Hepatocyte (in vitro differentiated cells): ENCODE measurements at regions not wholly inside any gene's neighbourhood (a gene's known extent, or its start where the extent isn't known, plus 50 kb on each side); places are given as distances from the start of the nearest gene placed in this dataset.

Source experiments
- DNase-seq: peaks from one replicate; pipeline ENCODE4 v3.0.0-alpha.2; 2016; ENCODE audit warnings: low spot score
- H2AFZ ChIP-seq: fragments of 200-600 bp; sonication (generic); 2 replicates; pipeline ENCODE4 v1.6.0; 2016; ENCODE audit warnings: antibody characterized with exemption, mild to moderate bottlenecking
- H3K27ac ChIP-seq: fragments of 200-600 bp; sonication (generic); 2 replicates; pipeline ENCODE4 v1.5.1; 2016; ENCODE audit warnings: mild to moderate bottlenecking
- H3K27me3 ChIP-seq: fragments of 200-600 bp; sonication (generic); 2 replicates; pipeline ENCODE4 v1.6.1; 2016
- H3K36me3 ChIP-seq: fragments of 200-600 bp; sonication (generic); replicated peaks from 2 replicates; pipeline ENCODE4 v1.5.1; 2016; ENCODE audit warnings: low read depth; ENCODE audit not compliant: insufficient read depth
- H3K4me1 ChIP-seq: fragments of 200-600 bp; sonication (generic); 2 replicates; pipeline ENCODE4 v1.5.1; 2016; ENCODE audit warnings: mild to moderate bottlenecking, moderate library complexity; ENCODE audit not compliant: insufficient read depth
- H3K4me2 ChIP-seq: fragments of 200-600 bp; sonication (generic); 2 replicates; pipeline ENCODE4 v1.6.0; 2016
- H3K4me3 ChIP-seq: fragments of 200-600 bp; sonication (generic); 2 replicates; pipeline ENCODE4 v1.5.1; 2016; ENCODE audit warnings: mild to moderate bottlenecking
- H3K79me2 ChIP-seq: fragments of 200-600 bp; sonication (generic); 2 replicates; pipeline ENCODE4 v1.6.0; 2017; ENCODE audit warnings: mild to moderate bottlenecking
- H3K9me2 ChIP-seq: fragments of 200-600 bp; sonication (generic); replicated peaks from 2 replicates; pipeline ENCODE4 v1.6.0; 2017; ENCODE audit warnings: mild to moderate bottlenecking; ENCODE audit not compliant: insufficient read depth
- H3K9me3 ChIP-seq: fragments of 200-600 bp; sonication (generic); 2 replicates; pipeline ENCODE4 v1.5.1; 2016; ENCODE audit warnings: low read depth, mild to moderate bottlenecking
- H4K20me1 ChIP-seq: fragments of 200-600 bp; sonication (generic); 2 replicates; pipeline ENCODE4 v1.6.0; 2016; ENCODE audit warnings: mild to moderate bottlenecking; ENCODE audit not compliant: insufficient read depth, poor library complexity, severe bottlenecking
- CTCF ChIP-seq: fragments of 200-600 bp; sonication (generic); IDR thresholded peaks from 2 replicates; pipeline ENCODE4 v1.5.1; 2016; ENCODE audit warnings: antibody characterized with exemption, mild to moderate bottlenecking; ENCODE audit not compliant: poor library complexity
- EZH2 ChIP-seq: fragments of 200-600 bp; sonication (generic); IDR thresholded peaks from 2 replicates; pipeline ENCODE4 v1.6.1; 2016; ENCODE audit warnings: antibody characterized with exemption, mild to moderate bottlenecking, borderline replicate concordance
- EZH2phosphoT487 ChIP-seq: fragments of 200-600 bp; sonication (generic); IDR thresholded peaks from one replicate; pipeline ENCODE4 v1.6.1; 2018; ENCODE audit warnings: antibody characterized with exemption, mild to moderate bottlenecking, low read depth, moderate library complexity; ENCODE audit not compliant: unreplicated experiment, severe bottlenecking
- WGBS: methylation state at CpG from one replicate; pipeline ENCODE4 v1.1.6; 2016; ENCODE audit warnings: low lambda C conversion rate; ENCODE audit errors: missing lambda C conversion rate; 5-methylcytosine and 5-hydroxymethylcytosine counted together

DNA sequence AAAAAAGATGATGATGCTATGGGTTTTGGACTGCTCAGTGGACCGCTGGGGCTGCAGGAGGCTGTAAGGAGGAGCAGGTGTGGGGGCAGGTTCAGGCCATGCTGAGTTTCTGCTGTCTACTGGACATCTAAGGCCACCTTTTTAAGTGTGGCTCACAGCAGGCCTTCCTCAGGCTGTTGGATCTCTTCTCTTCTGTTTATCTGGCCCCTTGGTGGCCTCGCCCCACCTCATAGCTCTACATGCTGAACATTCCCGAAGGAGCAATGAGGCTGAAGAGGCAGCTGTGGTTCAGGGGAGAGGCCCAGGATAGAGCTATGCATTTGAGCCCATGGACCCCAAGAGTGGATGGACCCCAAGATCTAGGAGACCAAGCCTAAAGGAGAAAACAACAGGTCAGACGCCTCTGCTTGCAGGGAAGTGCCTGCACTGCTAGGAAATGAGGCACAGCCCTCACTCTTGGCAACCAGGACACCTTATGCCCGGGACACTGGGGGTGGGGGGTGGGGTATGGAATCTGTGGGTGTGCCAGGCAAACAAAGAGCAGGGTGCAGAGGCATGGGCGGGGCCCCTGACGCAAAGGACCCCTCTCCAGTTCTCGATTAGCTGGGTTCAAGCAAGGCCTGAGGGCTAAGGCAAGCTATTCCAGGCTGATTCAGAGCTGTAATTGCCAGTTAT, 168.9 kb downstream of the BCOR start:
- Histone ChIP-seq H4K20me1 (no peaks in the 10 kb centered on the region), H3K36me3 (no peaks in the 10 kb centered on the region), H3K9me2 (no peaks in the 10 kb centered on the region), H3K9me3 (no peaks in the 10 kb centered on the region), H3K4me2 (no peak overlapping the region), H2AFZ (no peak overlapping the region), H3K4me3 (no peak overlapping the region), H3K27me3 (no peaks in the 10 kb centered on the region), H3K4me1 (peaks cover 4% of the 10 kb centered on the region), H3K79me2 (no peaks in the 10 kb centered on the region), H3K27ac (no peak overlapping the region)
- DNase-seq = no peak
- WGBS = 71% methylated on average over 8 of the region's 8 CpGs
- TF ChIP-seq EZH2 (no peak), CTCF (no peak), EZH2phosphoT487 (no peak)

DNA sequence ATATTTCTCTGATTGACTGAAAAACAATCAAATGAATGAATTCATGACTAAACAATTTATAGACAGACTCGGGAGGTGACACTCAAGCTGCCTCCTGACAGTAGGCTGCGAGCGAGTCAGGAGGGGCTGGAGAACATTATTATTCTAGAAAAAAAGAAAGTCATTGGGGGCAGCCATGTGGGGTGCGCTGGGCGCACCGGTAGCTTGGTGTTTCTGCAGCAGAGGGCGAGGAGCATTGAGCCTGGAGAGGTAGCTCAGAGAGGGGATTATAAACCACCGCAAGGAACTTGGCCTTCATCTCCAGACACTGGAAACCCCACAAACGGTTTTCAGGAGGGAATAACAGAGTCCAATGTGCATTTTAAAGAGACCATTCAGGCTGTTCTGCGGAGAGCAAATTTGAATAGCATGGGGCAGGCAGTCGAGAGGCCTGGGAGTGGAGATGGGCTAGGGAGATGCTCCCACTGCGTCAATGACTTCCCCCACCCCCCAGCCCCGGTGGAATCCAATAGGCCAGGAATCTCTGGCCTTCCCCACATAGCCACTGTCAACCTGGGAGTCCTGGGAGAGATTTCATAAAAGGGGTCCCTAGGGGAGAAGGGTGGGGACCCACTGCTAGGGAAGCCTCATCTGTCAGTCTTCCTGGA, 168.3 kb downstream of the BCOR start:
- H3K27me3 ChIP-seq = no peaks in the 10 kb centered on the region

DNA sequence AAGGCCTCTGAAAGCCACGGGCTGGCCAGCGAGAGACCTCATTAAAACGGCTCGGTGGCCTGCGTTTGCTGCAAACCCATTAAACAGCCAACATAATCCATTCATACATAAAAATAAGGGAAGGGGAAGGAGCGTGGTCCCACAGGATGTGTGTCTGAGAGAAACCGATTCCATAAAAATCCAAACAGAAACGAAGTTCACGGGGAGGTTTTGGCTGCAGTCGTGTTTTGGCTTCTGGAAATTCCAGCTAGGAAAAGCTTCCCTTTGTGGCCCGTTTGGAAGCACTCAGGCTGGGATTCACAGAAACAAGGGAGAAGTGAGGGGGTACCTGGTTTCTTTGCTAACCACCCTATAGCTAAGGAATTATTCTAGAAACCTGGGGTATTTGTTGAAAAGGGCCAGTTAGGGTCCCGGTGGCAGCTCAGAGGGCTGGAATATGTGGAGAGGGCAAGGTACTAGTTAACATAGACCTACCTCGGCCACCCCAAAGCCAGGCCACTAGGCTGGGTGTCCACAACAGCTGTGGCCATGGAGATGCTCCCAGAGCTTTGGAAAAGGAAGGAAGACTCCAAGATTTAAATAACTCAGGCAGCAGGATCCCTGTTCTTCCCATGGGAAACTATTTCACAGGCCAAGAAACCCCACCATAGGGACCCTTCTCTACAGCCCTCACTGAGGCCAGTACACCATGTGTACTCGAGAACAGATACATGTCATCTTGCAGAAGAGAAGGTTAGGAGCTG, 166.8 kb downstream of the BCOR start:
- DNase-seq = no peak
- Histone ChIP-seq H3K36me3 (no peaks in the 10 kb centered on the region), H4K20me1 (no peaks in the 10 kb centered on the region), H3K4me2 (no peak overlapping the region), H3K27me3 (no peaks in the 10 kb centered on the region), H3K27ac (no peak overlapping the region), H3K4me1 (peaks cover 4% of the 10 kb centered on the region), H3K4me3 (no peak overlapping the region), H2AFZ (no peak overlapping the region), H3K79me2 (no peaks in the 10 kb centered on the region), H3K9me3 (no peaks in the 10 kb centered on the region), H3K9me2 (no peaks in the 10 kb centered on the region)
- 62% methylated on average over 14 of the region's 14 CpGs for WGBS
- TF ChIP-seq EZH2 (no peak), EZH2phosphoT487 (no peak), CTCF (no peak)

More for the DNA sequence above, 168.3 kb downstream of the BCOR start:
- WGBS = 84% methylated on average over 13 of the region's 13 CpGs
- no peaks in the 10 kb centered on the region for H4K20me1 ChIP-seq
- H3K79me2 ChIP-seq = no peaks in the 10 kb centered on the region
- no peaks in the 10 kb centered on the region for H3K9me3 ChIP-seq
- TF ChIP-seq EZH2phosphoT487 (no peak), EZH2 (no peak), CTCF (no peak)
- H3K36me3 ChIP-seq = no peaks in the 10 kb centered on the region
- no peak overlapping the region for H3K4me3 ChIP-seq
- H2AFZ ChIP-seq = no peak overlapping the region
- no peaks in the 10 kb centered on the region for H3K9me2 ChIP-seq
- H3K4me1 ChIP-seq = peaks cover 4% of the 10 kb centered on the region
- DNase-seq = no peak
- H3K4me2 ChIP-seq = no peak overlapping the region
- peak overlapping the region; percentile 10 for H3K27ac ChIP-seq
